T-cell (primary cell): ENCODE measurements at regions not wholly inside any gene's neighbourhood (a gene's known extent, or its start where the extent isn't known, plus 50 kb on each side); places are given as distances from the start of the nearest gene placed in this dataset.

Source experiments
- ATAC-seq, 4 experiments: fragments of 200-7000 bp in 3 of 4; fragments of 150-1000 bp in 1 of 4; cut with Tn5 transposase; replicated peaks in 1 of 4; 1 replicate in 3 of 4; 2 replicates in 1 of 4; pipeline ENCODE4 v1.10.0; 2021; ENCODE audit warnings: moderate library complexity in 3 of 4, mild to moderate bottlenecking in 2 of 4, moderate number of reproducible peaks in 1 of 4
- CTCF ChIA-PET, 2 donors: fragments of 300-600 bp; sonication (Branson Sonifier 250); formaldehyde crosslinking; loops; one replicate each; lab custom pipeline; 2022; ENCODE audit warnings: antibody characterized with exemption in 2 of 2; lab: Charles Lee
- POLR2A ChIA-PET, 2 donors: fragments of 300-600 bp; sonication (Branson Sonifier 250); formaldehyde crosslinking; loops; one replicate each; lab custom pipeline; 2022; ENCODE audit warnings: antibody characterized with exemption in 2 of 2; lab: Charles Lee
- DNase-seq, 35 experiments: peaks; one replicate each; pipeline versions ENCODE4 v3.0.0 to v3.0.0-alpha.2; 2013 to 2023
- H3K27ac ChIP-seq: one replicate; pipeline ENCODE4 v1.5.1; 2013; ENCODE audit warnings: low read length
- H3K27me3 ChIP-seq, 2 experiments: replicated peaks in 1 of 2; 1 replicate in 1 of 2; 2 replicates in 1 of 2; pipeline versions ENCODE4 v1.6.1 to v1.7.0; 2013; ENCODE audit warnings: low read length in 1 of 2, mixed read lengths in 1 of 2; ENCODE audit not compliant: control insufficient read depth in 2 of 2, insufficient read depth in 2 of 2; ENCODE audit errors: extremely low read depth in 1 of 2
- H3K36me3 ChIP-seq, 2 donors: 1 replicate in 1 of 2; 2 replicates in 1 of 2; pipeline versions ENCODE4 v1.6.1 to v1.7.0; 2013; ENCODE audit warnings: low read length in 1 of 2; ENCODE audit not compliant: control insufficient read depth in 2 of 2, insufficient read depth in 1 of 2; ENCODE audit errors: extremely low read depth in 1 of 2
- H3K4me1 ChIP-seq, 2 experiments: 1 replicate in 1 of 2; 2 replicates in 1 of 2; pipeline versions ENCODE4 v1.6.1 to v1.7.0; 2013; ENCODE audit warnings: low read length in 2 of 2, mixed read lengths in 1 of 2; ENCODE audit not compliant: insufficient read depth in 2 of 2, control insufficient read depth in 1 of 2; ENCODE audit errors: extremely low read depth in 1 of 2
- H3K4me3 ChIP-seq, 2 donors: 1 replicate in 1 of 2; 2 replicates in 1 of 2; pipeline versions ENCODE4 v1.5.1 to v1.7.0; 2013; ENCODE audit warnings: mild to moderate bottlenecking in 2 of 2, low read length in 1 of 2, moderate library complexity in 1 of 2; ENCODE audit not compliant: control insufficient read depth in 1 of 2; ENCODE audit errors: extremely low read depth in 1 of 2
- H3K9me3 ChIP-seq: 2 replicates; pipeline ENCODE4 v1.7.0; 2013
- H3K27ac Mint-ChIP-seq, 2 donors: one replicate each; pipeline ENCODE4 v1.8.0; 2020 to 2021; ENCODE audit warnings: mild to moderate bottlenecking in 2 of 2, mixed read lengths in 2 of 2
- H3K27me3 Mint-ChIP-seq, 2 donors: one replicate each; pipeline ENCODE4 v1.8.0; 2021 to 2022; ENCODE audit warnings: mixed read lengths in 2 of 2
- H3K36me3 Mint-ChIP-seq: one replicate; pipeline ENCODE4 v1.8.0; 2021; ENCODE audit warnings: mixed read lengths
- H3K4me1 Mint-ChIP-seq, 3 donors: one replicate each; pipeline ENCODE4 v1.8.0; 2020 to 2022; ENCODE audit warnings: mixed read lengths in 3 of 3, mild to moderate bottlenecking in 1 of 3
- H3K4me3 Mint-ChIP-seq, 3 donors: one replicate each; pipeline ENCODE4 v1.8.0; 2020 to 2022; ENCODE audit warnings: mild to moderate bottlenecking in 3 of 3, mixed read lengths in 3 of 3, moderate library complexity in 3 of 3
- H3K9me3 Mint-ChIP-seq, 3 donors: one replicate each; pipeline ENCODE4 v1.8.0; 2020 to 2022; ENCODE audit warnings: mixed read lengths in 3 of 3
- WGBS: methylation state at CpG from one replicate; pipeline ENCODE4 v1.1.5; 2013; ENCODE audit warnings: missing lambda C conversion rate; ENCODE audit not compliant: insufficient coverage; 5-methylcytosine and 5-hydroxymethylcytosine counted together

GRCh38 chr18:43931439-43931838, 654.1 kb upstream of the SYT4 start:
- no peaks in the 10 kb centered on the region for H3K4me1 ChIP-seq
- Mint-ChIP-seq H3K36me3 (no peaks in the 10 kb centered on the region), H3K4me3 (no peak overlapping the region), H3K27ac (no peak overlapping the region), H3K4me1 (no peaks in the 10 kb centered on the region), H3K9me3 (peaks cover 5 to 14% (median 8%) of the 10 kb centered on the region in 3 donors), H3K27me3 (no peaks in the 10 kb centered on the region)
- H3K27ac ChIP-seq = no peak overlapping the region
- H3K36me3 ChIP-seq = no peaks in the 10 kb centered on the region
- no peak for DNase-seq
- POLR2A ChIA-PET = no interaction called here
- ATAC-seq = no peak
- H3K9me3 ChIP-seq = no peaks in the 10 kb centered on the region
- WGBS = no CpG with 5 or more reads among the region's 3 CpGs
- CTCF ChIA-PET = no interaction called here
- H3K4me3 ChIP-seq = no peak overlapping the region
- H3K27me3 ChIP-seq = no peaks in the 10 kb centered on the region

- H3K27me3 ChIP-seq = no peaks in the 10 kb centered on the region
- H3K27ac ChIP-seq = no peak overlapping the region
- Mint-ChIP-seq H3K9me3 (peaks cover 5 to 14% (median 6%) of the 10 kb centered on the region in 3 donors), H3K4me3 (no peak overlapping the region), H3K36me3 (no peaks in the 10 kb centered on the region), H3K27me3 (no peaks in the 10 kb centered on the region), H3K27ac (no peak overlapping the region), H3K4me1 (no peaks in the 10 kb centered on the region)
- H3K9me3 ChIP-seq = no peaks in the 10 kb centered on the region
- H3K4me1 ChIP-seq = no peaks in the 10 kb centered on the region
- no peak overlapping the region for H3K4me3 ChIP-seq
- ChIA-PET POLR2A (no interaction called here), CTCF (no interaction called here)
- ATAC-seq (no peak), DNase-seq (no peak)
- H3K36me3 ChIP-seq = no peaks in the 10 kb centered on the region
Measured at GRCh38 chr18:43932140-43932539, 654.9 kb upstream of the SYT4 start.

DNA sequence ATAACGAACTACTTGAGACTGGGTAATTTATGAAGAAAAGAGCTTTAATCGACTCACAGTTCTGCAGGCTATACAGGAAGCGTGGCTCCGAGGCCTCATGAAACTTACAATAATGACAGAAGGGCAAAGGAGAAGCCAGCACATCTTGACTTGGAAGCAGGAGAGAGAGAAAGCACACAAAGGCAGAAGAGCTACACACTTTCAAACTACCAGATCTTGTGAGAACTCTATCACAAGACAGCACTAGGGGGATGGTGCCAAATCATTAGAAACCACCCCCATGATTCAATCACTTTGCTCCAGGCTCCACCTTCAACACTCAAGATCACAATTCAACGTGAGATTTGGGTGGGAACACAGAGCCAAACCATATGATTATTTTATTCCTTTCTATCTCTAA, 655.9 kb upstream of the SYT4 start:
- no peaks in the 10 kb centered on the region for H3K27me3 Mint-ChIP-seq
- peaks cover 5 to 14% (median 6%) of the 10 kb centered on the region in 3 donors for H3K9me3 Mint-ChIP-seq
- WGBS = 87% methylated on average over 3 of the region's 5 CpGs
- H3K36me3 Mint-ChIP-seq = no peaks in the 10 kb centered on the region
- ChIA-PET CTCF (no interaction called here), POLR2A (no interaction called here)
- no peaks in the 10 kb centered on the region for H3K9me3 ChIP-seq
- DNase-seq = no peak
- no peak overlapping the region for H3K4me3 ChIP-seq
- H3K4me3 Mint-ChIP-seq = no peak overlapping the region
- no peaks in the 10 kb centered on the region for H3K4me1 Mint-ChIP-seq
- H3K4me1 ChIP-seq = no peaks in the 10 kb centered on the region
- ATAC-seq = no peak
- no peak overlapping the region for H3K27ac ChIP-seq
- no peaks in the 10 kb centered on the region for H3K36me3 ChIP-seq
- H3K27ac Mint-ChIP-seq = no peak overlapping the region
- no peaks in the 10 kb centered on the region for H3K27me3 ChIP-seq

DNA sequence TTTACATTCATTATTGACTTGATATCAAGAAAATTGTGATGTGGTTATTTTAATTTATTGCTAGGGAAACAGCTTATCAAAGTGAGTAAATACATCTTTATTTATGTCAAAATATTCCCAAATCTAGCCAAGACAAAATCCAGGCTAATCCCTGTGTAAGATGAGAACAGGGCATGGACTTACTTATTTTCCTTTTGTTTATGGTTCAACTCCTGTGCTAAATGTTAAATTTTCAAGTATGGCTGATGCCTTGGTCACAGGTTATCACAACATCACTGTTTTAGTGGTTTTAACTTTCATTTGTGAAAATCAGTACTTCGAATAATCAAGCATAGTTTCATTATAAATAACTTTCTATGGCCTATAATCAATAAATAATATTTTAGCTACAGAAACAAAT, 657.0 kb upstream of the SYT4 start:
- no peaks in the 10 kb centered on the region for H3K27me3 Mint-ChIP-seq
- DNase-seq = no peak
- Histone ChIP-seq H3K36me3 (no peaks in the 10 kb centered on the region), H3K9me3 (no peaks in the 10 kb centered on the region), H3K27me3 (no peaks in the 10 kb centered on the region), H3K4me1 (no peaks in the 10 kb centered on the region), H3K27ac (no peak overlapping the region), H3K4me3 (no peak overlapping the region)
- H3K9me3 Mint-ChIP-seq = peaks cover under 1 to 18% (median 11%) of the 10 kb centered on the region in 3 donors
- H3K36me3 Mint-ChIP-seq = no peaks in the 10 kb centered on the region
- WGBS = no CpG with 5 or more reads among the region's 1 CpG
- H3K4me1 Mint-ChIP-seq = no peaks in the 10 kb centered on the region
- no peak for ATAC-seq
- CTCF ChIA-PET = no interaction called here
- H3K27ac Mint-ChIP-seq = no peak overlapping the region
- no peak overlapping the region for H3K4me3 Mint-ChIP-seq
- POLR2A ChIA-PET = interaction anchor here in 1 of 2 donors (0.5 kb wide), 1 partner anchor 124 kb away, joined by 4 read pairs; no protein-coding TSS in a partner anchor

DNA sequence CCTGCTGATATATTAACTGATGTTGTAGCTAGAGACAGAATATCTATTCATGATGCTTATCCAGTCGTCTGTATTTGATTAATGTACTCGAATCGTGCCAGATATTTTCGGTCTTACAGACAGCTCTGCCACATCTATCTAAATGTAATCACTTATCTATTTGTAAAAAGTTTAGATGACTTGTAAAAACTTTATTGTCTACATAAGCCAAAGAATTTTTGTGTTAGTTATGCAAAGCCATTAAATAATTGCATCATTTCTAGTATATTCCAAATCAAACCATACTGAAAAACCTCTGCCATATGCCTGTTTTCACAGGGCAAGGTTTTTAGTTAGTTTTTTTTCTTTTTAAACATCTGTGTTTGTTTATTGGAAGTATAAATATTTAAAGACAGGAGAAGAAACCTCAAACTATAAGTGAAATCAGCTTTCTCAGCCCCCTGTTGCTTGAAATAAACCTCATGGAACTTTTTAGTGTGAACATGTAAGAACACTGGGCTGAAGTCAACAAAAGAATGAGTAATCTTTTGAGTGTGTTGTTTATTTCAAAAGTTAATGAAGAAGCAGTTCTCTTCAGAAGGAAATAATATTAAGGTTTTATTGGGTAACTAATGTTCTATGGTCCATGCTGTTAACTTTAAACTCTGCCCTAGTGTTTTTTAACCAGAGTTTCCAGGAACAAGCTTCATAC, 657.6 kb upstream of the SYT4 start:
- H3K4me1 Mint-ChIP-seq = no peaks in the 10 kb centered on the region
- H3K4me1 ChIP-seq = no peaks in the 10 kb centered on the region
- ATAC-seq = no peak
- H3K36me3 ChIP-seq = no peaks in the 10 kb centered on the region
- no peak overlapping the region for H3K27ac ChIP-seq
- no peak overlapping the region for H3K4me3 Mint-ChIP-seq
- H3K36me3 Mint-ChIP-seq = no peaks in the 10 kb centered on the region
- no peak overlapping the region for H3K27ac Mint-ChIP-seq
- CTCF ChIA-PET = no interaction called here
- H3K27me3 Mint-ChIP-seq = no peaks in the 10 kb centered on the region
- DNase-seq = no peak
- H3K9me3 Mint-ChIP-seq = peaks cover 3 to 20% (median 13%) of the 10 kb centered on the region in 3 donors
- H3K4me3 ChIP-seq = no peak overlapping the region
- POLR2A ChIA-PET = interaction anchor here in 1 of 2 donors (0.5 kb wide), 1 partner anchor 125 kb away, joined by 4 read pairs; no protein-coding TSS in a partner anchor
- no peaks in the 10 kb centered on the region for H3K27me3 ChIP-seq
- WGBS = no CpG with 5 or more reads among the region's 4 CpGs
- H3K9me3 ChIP-seq = no peaks in the 10 kb centered on the region

DNA sequence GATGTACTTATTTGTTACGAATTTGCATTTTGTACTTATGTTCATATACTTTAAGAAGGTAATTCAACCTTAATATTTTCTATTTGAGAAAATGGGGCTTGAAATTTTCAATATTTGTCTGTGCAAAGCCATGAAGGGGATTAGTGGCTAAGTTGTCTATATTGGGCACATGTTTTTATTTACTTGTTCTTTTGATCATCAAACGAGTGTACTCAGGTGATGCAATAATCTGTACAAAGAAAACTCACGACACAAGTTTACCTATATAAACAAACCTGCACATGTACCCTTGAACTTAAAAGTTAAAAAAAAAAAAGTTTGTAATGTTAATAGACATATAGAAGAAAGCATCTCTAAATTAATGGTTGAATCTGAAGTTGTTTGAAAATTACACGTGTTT, 658.9 kb upstream of the SYT4 start:
- POLR2A ChIA-PET = no interaction called here
- no CpG with 5 or more reads among the region's 4 CpGs for WGBS

More for the DNA sequence above, 658.9 kb upstream of the SYT4 start:
- peaks cover 3 to 13% (median 12%) of the 10 kb centered on the region in 3 donors for H3K9me3 Mint-ChIP-seq
- no peaks in the 10 kb centered on the region for H3K27me3 ChIP-seq
- H3K27ac Mint-ChIP-seq = no peak overlapping the region
- H3K4me3 ChIP-seq = no peak overlapping the region
- H3K4me1 Mint-ChIP-seq = no peaks in the 10 kb centered on the region
- ATAC-seq (no peak), DNase-seq (no peak)
- H3K9me3 ChIP-seq = no peaks in the 10 kb centered on the region
- no peaks in the 10 kb centered on the region for H3K4me1 ChIP-seq
- no peaks in the 10 kb centered on the region for H3K36me3 ChIP-seq
- H3K36me3 Mint-ChIP-seq = no peaks in the 10 kb centered on the region
- H3K27ac ChIP-seq = no peak overlapping the region
- CTCF ChIA-PET = no interaction called here
- H3K27me3 Mint-ChIP-seq = no peaks in the 10 kb centered on the region
- H3K4me3 Mint-ChIP-seq = no peak overlapping the region
